HUES64 (cell line): ENCODE measurements at regions not wholly inside any gene's neighbourhood (a gene's known extent, or its start where the extent isn't known, plus 50 kb on each side); places are given as distances from the start of the nearest gene placed in this dataset.

Experiments used
- H3K27ac ChIP-seq: 2 replicates; pipeline ENCODE4 v1.7.0; 2013; ENCODE audit warnings: low read depth, low read length, inconsistent platforms
- H3K27me3 ChIP-seq: 2 replicates; pipeline ENCODE4 v1.6.1; 2013; ENCODE audit warnings: mild to moderate bottlenecking, low read length; ENCODE audit not compliant: insufficient read depth
- H3K36me3 ChIP-seq: 2 replicates; pipeline ENCODE4 v1.6.1; 2013; ENCODE audit warnings: mild to moderate bottlenecking, low read length; ENCODE audit not compliant: insufficient read depth
- H3K4me1 ChIP-seq: 2 replicates; pipeline ENCODE4 v1.6.1; 2013; ENCODE audit warnings: mild to moderate bottlenecking, low read length, moderate library complexity; ENCODE audit not compliant: insufficient read depth
- H3K4me3 ChIP-seq: 2 replicates; pipeline ENCODE4 v1.5.1; 2013; ENCODE audit warnings: mild to moderate bottlenecking, low read length, moderate library complexity
- H3K9ac ChIP-seq: 2 replicates; pipeline ENCODE4 v1.6.1; 2013; ENCODE audit warnings: mild to moderate bottlenecking, low read depth, low read length
- H3K9me3 ChIP-seq: 2 replicates; pipeline ENCODE4 v1.6.1; 2013; ENCODE audit warnings: low read depth, low read length; ENCODE audit not compliant: insufficient read depth
- WGBS: fragments of 150-250, 120-280 bp; methylation state at CpG from one replicate; pipeline ENCODE4 v1.1.7; 2013; ENCODE audit warnings: missing lambda C conversion rate; 5-methylcytosine and 5-hydroxymethylcytosine counted together

DNA sequence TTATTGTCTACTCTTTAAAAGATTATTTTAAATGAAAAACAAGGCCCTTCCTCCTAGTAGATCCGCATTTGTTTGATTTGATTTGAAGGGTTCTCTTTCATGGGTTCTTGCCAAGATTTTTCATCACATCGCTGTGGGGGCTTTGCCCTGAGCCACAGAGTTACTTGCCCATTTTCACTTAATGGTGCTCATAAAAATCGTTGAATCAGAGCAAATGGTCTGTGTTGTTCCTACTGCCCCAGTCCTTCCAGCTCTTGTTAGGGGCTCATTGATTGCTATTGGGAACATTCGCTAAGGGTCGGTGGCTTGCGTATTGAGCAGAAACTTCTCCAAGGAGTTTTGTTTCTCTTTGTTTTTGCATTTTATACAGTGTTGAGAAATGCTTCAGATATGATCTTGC, 1023.4 kb upstream of the CDH8 start:
- Histone ChIP-seq H3K27ac (no peak overlapping the region), H3K9ac (no peak overlapping the region), H3K9me3 (no peaks in the 10 kb centered on the region), H3K4me3 (no peak overlapping the region), H3K27me3 (no peaks in the 10 kb centered on the region), H3K4me1 (no peaks in the 10 kb centered on the region), H3K36me3 (no peaks in the 10 kb centered on the region)
- 95% methylated on average over 6 of the region's 6 CpGs for WGBS

DNA sequence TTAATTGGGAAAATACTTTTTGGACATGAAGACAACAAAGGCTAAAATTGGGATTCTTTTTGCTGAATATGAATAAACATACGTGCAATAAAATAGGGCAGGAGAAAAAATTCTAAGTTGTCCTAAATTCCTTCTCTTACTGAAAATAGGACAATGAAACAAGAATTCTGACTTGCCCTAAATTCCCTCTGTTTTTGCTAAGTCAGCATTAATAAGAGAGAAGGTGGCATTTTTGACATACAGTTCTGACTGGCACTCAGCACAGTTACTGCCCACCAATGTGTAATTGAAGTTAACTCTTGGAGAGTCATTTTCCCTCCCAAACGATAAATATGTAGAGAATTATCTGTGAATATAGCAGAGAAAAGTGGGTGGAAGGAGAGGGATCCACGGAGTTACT, 1021.1 kb upstream of the CDH8 start:
- Histone ChIP-seq H3K36me3 (no peaks in the 10 kb centered on the region), H3K9ac (no peak overlapping the region), H3K27me3 (no peaks in the 10 kb centered on the region), H3K4me1 (no peaks in the 10 kb centered on the region), H3K4me3 (no peak overlapping the region), H3K27ac (no peak overlapping the region), H3K9me3 (no peaks in the 10 kb centered on the region)
- 97% methylated on average over 3 of the region's 3 CpGs for WGBS

DNA sequence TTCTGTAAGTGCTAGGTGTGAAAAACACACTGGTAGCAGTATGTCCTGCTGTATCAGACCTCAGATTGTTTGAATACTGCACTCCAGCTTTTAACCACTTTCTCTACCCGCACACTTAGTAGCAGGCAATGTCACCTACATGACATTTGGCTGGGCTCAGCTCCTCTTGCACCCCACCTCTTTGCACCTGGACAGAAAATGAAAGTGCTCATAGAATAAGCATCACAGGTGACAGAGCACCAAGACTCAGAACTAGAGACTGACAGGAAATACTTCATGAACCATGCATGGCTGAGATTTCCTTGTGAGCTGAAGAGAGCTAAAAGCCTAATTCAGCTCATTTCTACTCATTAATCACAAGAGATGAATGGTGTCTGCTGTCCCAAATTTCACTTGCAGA, 1014.2 kb upstream of the CDH8 start:
- Histone ChIP-seq H3K4me3 (no peak overlapping the region), H3K9me3 (no peaks in the 10 kb centered on the region), H3K27ac (no peak overlapping the region), H3K27me3 (no peaks in the 10 kb centered on the region), H3K9ac (no peak overlapping the region), H3K4me1 (no peaks in the 10 kb centered on the region), H3K36me3 (no peaks in the 10 kb centered on the region)
- 95% methylated on average over 1 of the region's 1 CpG for WGBS

DNA sequence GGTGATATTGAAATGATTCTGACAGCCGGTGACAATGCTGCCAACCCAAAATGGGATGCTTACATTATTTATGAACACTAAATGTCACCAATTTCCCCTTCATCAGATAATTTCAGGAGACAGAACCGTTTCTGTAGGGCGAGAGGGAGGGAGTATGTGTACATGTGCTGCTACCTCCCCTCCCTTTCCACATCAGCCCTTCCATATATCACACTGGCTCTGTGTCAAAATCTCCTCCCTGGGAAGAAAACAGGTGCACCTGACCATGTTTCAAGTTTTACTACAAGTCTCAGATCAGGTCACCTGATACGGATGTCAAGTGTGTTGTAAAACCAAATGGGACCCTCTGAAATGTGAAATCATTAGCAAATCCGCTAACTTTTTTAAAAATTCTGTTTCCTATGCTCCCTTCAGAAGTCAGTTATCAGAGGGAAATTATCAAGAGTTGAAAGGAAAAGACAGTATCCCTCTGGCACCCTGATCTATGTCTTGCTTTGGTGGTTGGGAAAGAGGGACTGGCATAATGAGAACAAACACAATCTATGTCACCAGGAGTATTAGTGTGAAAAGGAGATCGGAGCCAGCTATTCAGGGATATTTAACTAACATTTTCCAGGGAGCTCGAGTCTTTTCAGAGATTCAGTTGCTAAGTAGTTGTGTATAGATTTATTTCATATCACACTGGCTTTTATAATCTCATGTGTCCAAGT, 1002.3 kb upstream of the CDH8 start:
- 99% methylated on average over 4 of the region's 7 CpGs for WGBS
- no peaks in the 10 kb centered on the region for H3K36me3 ChIP-seq
- H3K4me1 ChIP-seq: peaks cover 16% of the 10 kb centered on the region; the same call in 1 of the 2 replicates
- H3K27me3 ChIP-seq: no peaks in the 10 kb centered on the region
- no peak overlapping the region for H3K4me3 ChIP-seq
- no peak overlapping the region for H3K27ac ChIP-seq
- H3K9ac ChIP-seq: no peak overlapping the region
- H3K9me3 ChIP-seq: no peaks in the 10 kb centered on the region

DNA sequence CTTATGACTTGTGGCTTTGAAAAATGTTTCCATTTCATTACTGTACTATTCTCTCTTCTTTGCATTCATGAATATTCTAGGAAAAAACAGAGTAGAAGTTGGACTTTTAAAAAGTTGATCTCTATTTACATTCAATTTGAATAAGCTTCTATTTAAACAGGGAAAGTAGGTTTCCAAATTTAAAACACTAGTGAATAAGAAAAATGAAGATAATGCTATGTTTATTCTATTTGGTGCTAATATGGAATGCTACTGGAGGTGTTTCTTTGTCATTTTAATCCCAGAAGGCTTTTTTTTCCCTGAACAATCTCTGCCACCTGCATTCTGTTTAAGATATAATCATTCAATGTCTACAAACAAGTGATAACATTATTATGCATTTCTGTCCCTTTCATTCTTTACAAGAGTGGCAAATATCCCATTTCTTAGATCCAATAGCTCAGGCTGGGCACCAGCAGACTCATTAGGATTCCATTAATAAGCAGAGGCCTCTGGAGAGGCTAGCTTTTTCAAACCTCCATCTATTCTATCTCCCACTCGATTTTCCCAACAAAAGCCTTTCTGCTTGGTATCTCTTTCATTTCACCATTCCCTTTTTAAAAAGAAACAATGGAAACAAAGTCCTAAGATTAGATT, 1001.6 kb upstream of the CDH8 start:
- peaks cover 16% of the 10 kb centered on the region; the same call in 1 of the 2 replicates for H3K4me1 ChIP-seq
- no peaks in the 10 kb centered on the region for H3K27me3 ChIP-seq
- no peaks in the 10 kb centered on the region for H3K36me3 ChIP-seq
- WGBS: 88% methylated on average over 1 of the region's 1 CpG
- H3K9ac ChIP-seq: no peak overlapping the region
- H3K9me3 ChIP-seq: no peaks in the 10 kb centered on the region
- no peak overlapping the region for H3K27ac ChIP-seq
- no peak overlapping the region for H3K4me3 ChIP-seq

DNA sequence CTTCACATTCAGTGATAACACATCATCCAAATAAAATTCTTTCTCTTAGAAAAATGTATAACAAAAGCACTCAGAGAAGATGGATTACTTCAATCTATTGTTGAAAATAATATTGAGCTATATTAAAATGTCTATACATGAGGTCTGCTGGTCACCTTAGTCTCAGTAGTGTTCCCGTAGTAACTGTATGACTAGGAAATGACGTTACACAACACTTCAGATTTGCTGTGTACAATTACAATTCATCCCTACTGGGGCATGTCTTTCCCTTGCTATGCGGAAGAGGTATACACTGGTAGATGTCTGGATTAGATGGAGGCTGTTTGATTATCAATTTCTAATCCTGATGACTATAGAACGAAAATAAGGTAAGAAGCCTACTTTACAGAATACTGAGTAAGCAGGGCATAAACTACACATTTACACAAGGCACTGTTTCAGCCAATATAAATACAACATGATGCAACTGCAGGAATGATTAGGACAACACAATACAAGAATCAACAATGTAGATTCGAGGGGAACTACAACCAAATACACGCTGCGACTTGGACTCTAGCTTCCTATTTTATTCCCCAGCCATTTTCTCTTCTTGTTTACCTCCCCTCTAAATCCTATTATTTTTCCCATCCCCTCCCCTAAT, 982.5 kb upstream of the CDH8 start:
- H3K27ac ChIP-seq: no peak overlapping the region
- H3K9ac ChIP-seq: no peak overlapping the region
- 95% methylated on average over 7 of the region's 7 CpGs for WGBS
- no peaks in the 10 kb centered on the region for H3K27me3 ChIP-seq
- H3K9me3 ChIP-seq: no peaks in the 10 kb centered on the region
- H3K4me1 ChIP-seq: no peaks in the 10 kb centered on the region
- H3K4me3 ChIP-seq: no peak overlapping the region
- H3K36me3 ChIP-seq: no peaks in the 10 kb centered on the region

DNA sequence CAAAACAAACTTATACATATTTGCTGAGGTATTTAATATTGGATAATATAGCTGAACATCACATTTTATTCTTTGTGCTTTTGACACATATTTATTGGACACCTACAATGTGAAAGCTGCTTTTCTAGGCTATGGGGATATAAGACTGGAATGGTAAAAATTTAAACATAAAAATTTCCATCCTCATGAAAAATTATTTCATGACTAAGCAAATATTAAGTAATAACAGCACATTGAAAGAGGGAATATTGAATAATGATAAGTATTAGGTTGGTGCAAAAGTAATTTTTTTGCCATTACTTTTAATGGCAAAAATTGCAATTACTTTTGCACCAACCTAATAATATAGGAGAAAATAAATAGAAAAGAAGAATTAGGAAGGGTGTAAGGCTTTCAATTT, 972.5 kb upstream of the CDH8 start:
- H3K27me3 ChIP-seq: no peaks in the 10 kb centered on the region
- H3K36me3 ChIP-seq: no peaks in the 10 kb centered on the region
- no peak overlapping the region for H3K27ac ChIP-seq
- H3K4me3 ChIP-seq: no peak overlapping the region
- H3K9me3 ChIP-seq: peaks cover 12% of the 10 kb centered on the region; the same call in 1 of the 2 replicates
- no peaks in the 10 kb centered on the region for H3K4me1 ChIP-seq
- no peak overlapping the region for H3K9ac ChIP-seq

DNA sequence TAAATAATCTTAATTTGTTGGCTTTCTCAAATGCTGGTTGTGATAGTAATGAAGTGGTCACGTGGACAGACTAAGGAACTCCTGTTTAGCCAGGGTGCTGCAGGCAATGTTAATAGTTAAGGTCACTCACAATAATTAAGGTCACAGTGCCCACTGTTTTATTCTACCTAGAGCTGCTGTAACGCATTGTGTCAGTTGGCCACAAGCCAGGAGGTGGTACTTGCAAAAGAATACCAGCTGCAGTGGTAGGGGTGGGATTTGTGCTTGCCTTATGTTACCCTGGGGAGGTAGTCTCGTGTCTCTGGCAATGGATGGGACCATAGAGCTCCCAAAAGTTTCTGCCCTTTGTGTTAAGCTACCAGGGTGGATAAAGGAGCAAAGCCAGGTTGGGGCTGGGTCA, 969.1 kb upstream of the CDH8 start:
- Histone ChIP-seq H3K27ac (no peak overlapping the region), H3K9me3 (peaks cover 15% of the 10 kb centered on the region), H3K36me3 (no peaks in the 10 kb centered on the region), H3K9ac (no peak overlapping the region), H3K4me3 (no peak overlapping the region), H3K4me1 (no peaks in the 10 kb centered on the region), H3K27me3 (no peaks in the 10 kb centered on the region)
- WGBS: 88% methylated on average over 3 of the region's 3 CpGs

DNA sequence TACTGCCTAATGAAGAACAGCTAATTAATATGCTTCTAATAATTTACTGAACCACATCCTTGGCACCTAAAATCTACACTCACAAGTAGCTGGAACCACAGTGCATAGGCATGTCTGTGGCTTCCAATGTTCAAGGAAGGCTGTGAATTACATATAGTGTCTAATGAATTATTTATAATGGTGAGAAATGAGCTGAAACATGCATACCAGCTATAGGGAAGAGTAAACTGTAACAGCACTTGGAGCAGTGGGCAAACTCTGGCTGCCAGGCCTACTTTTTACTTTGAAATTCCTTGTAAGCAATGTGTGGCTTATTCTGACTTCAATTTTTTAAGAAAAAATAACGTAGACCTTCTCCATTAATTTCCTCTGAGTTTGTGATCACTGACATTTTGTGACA, 953.2 kb upstream of the CDH8 start:
- Histone ChIP-seq H3K4me3 (no peak overlapping the region), H3K9ac (no peak overlapping the region), H3K27ac (no peak overlapping the region), H3K9me3 (0 out of 2 replicates have a peak, but pooled peaks cover 6% of the 10 kb centered on the region), H3K27me3 (no peaks in the 10 kb centered on the region), H3K36me3 (no peaks in the 10 kb centered on the region), H3K4me1 (no peaks in the 10 kb centered on the region)
- WGBS: 100% methylated on average over 1 of the region's 1 CpG

DNA sequence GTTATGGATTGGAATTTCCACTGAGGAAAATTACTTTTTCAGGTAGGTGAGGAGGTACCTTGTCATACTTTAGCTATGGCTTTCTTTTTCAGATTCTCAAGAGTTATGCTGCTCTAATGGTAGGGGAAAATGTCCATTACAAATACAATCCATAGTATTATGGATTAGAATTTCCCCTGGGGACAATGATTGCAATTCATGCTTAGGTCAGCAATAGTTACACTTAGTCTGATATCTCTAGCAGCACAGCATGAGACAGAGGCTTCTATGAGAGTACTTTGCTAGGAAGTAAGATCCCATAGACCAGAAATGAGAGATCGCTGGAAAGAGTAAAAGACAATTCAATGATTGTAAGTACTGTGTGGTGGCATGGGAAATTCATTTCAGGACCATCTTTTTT, 949.5 kb upstream of the CDH8 start:
- 92% methylated on average over 1 of the region's 1 CpG for WGBS
- no peaks in the 10 kb centered on the region for H3K36me3 ChIP-seq
- H3K27me3 ChIP-seq: no peaks in the 10 kb centered on the region
- no peak overlapping the region for H3K4me3 ChIP-seq
- no peak overlapping the region for H3K27ac ChIP-seq
- 0 out of 2 replicates have a peak, but pooled peaks cover 6% of the 10 kb centered on the region for H3K9me3 ChIP-seq
- H3K4me1 ChIP-seq: no peaks in the 10 kb centered on the region
- H3K9ac ChIP-seq: no peak overlapping the region

DNA sequence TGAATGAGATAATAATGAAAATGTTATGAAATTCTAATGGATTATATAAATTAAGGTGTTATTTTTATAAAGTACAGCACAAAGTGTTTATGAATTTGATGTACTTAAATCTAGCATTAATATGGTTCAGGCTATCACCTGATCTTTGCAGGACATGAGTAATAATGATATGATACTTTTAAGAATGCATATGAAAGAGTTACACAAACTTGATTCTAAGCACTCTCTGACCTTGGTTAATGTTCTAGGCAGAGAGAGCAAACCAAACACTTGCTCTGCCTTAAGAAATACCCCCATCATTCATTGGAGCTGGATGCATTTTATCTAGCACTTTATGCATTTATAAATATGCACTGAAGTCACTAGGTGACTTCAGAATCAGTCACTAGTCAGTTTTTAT, 942.2 kb upstream of the CDH8 start:
- Histone ChIP-seq H3K4me1 (no peaks in the 10 kb centered on the region), H3K27ac (no peak overlapping the region), H3K9ac (no peak overlapping the region), H3K4me3 (no peak overlapping the region), H3K27me3 (no peaks in the 10 kb centered on the region), H3K9me3 (no peaks in the 10 kb centered on the region), H3K36me3 (no peaks in the 10 kb centered on the region)
